ENCODE measurements at regions not wholly inside any gene's neighbourhood (a gene's known extent, or its start where the extent isn't known, plus 50 kb on each side); places are given as distances from the start of the nearest gene placed in this dataset.

DNA sequence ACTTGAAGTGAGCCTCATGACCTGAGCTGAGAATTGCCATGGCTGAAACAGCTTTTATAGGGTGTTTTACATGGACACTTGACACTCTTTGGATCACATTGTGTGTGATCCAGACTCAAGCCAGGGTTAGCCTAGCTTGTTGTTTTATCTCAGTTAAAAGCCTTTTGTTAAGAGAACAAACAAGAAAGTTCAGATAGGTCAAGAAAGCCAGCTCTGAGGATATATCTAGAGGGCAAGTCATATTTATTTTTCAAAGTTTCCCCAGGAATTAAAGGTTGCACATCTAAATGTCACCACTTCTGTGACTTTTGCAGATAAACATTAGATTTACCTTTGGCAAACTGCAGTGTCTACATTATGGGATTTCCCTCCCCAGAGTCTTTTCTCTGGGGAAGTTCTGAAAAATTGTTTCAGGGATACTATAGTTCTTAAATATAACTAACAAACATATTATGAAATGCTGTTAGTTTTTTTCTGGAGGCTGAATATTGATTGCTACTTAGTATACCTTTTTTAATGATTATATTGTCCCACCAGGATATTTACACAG is 134.5 kb downstream of the C9orf152 start:
- no peak for TF ChIP-seq CTCF (conservative IDR thresholded peaks at IDR 0.05 in 1 of 2, IDR thresholded peaks at IDR 0.05 in 1 of 2; ENCODE audit: extremely low read depth in 1 of 2, insufficient read depth in 1 of 2, low read depth in 1 of 2, low read length in 2 of 2)
- TF ChIP-seq EZH2 (IDR thresholded peaks at IDR 0.05; ENCODE audit: borderline replicate concordance, low read length), result no peak

Measured in mammary epithelial cell (primary cell).